Keratinocyte (primary cell): ENCODE measurements at regions not wholly inside any gene's neighbourhood (a gene's known extent, or its start where the extent isn't known, plus 50 kb on each side); places are given as distances from the start of the nearest gene placed in this dataset.

Experiments
- CTCF ChIP-seq, 3 experiments: IDR thresholded peaks in 1 of 3; conservative IDR thresholded peaks in 1 of 3; optimal IDR thresholded peaks in 1 of 3; 2 replicates in 2 of 3; 3 replicates in 1 of 3; pipeline versions ENCODE3 to v1.5.1; 2011; ENCODE audit warnings: low read length in 3 of 3, mild to moderate bottlenecking in 3 of 3, moderate library complexity in 2 of 3, control low read depth in 1 of 3, inconsistent platforms in 1 of 3; ENCODE audit not compliant: insufficient read depth in 2 of 3; ENCODE audit errors: extremely low read depth in 1 of 3
- EZH2 ChIP-seq: IDR thresholded peaks from one replicate; pipeline ENCODE4 v1.6.1; 2012; ENCODE audit warnings: inconsistent platforms, mild to moderate bottlenecking, low read length, moderate library complexity

- peak in 1 of 3 experiments; percentile 16 for TF ChIP-seq CTCF (optimal IDR thresholded peaks at IDR 0.05 in 1 of 3, IDR thresholded peaks at IDR 0.05 in 1 of 3, conservative IDR thresholded peaks at IDR 0.05 in 1 of 3; ENCODE audit: extremely low read depth in 1 of 3, insufficient read depth in 2 of 3, low read length in 3 of 3)
- no peak for TF ChIP-seq EZH2
Measured at GRCh38 chr21:41651830-41652229, 115.0 kb downstream of the RIPK4 start.
